GM12892 (cell line): ENCODE measurements at regions not wholly inside any gene's neighbourhood (a gene's known extent, or its start where the extent isn't known, plus 50 kb on each side); places are given as distances from the start of the nearest gene placed in this dataset.

Experiments used
- POLR2A ChIP-seq: IDR thresholded peaks from 2 replicates; pipeline ENCODE4 v1.6.1; 2011; ENCODE audit warnings: low read depth, low read length, control low read depth
- POLR2AphosphoS5 ChIP-seq: IDR thresholded peaks from 2 replicates; pipeline ENCODE4 v1.6.1; 2011; ENCODE audit warnings: low read depth, low read length, control low read depth
- TAF1 ChIP-seq: IDR thresholded peaks from 2 replicates; pipeline ENCODE4 v1.6.1; 2011; ENCODE audit warnings: low read depth, mild to moderate bottlenecking, control low read depth, low read length, borderline replicate concordance

- TF ChIP-seq POLR2AphosphoS5 (no peak), POLR2A (no peak), TAF1 (no peak)
Observed at GRCh38 chr20:23178806-23179205, 92.7 kb upstream of the CD93 start.
